ENCODE measurements at regions not wholly inside any gene's neighbourhood (a gene's known extent, or its start where the extent isn't known, plus 50 kb on each side); places are given as distances from the start of the nearest gene placed in this dataset.

DNA sequence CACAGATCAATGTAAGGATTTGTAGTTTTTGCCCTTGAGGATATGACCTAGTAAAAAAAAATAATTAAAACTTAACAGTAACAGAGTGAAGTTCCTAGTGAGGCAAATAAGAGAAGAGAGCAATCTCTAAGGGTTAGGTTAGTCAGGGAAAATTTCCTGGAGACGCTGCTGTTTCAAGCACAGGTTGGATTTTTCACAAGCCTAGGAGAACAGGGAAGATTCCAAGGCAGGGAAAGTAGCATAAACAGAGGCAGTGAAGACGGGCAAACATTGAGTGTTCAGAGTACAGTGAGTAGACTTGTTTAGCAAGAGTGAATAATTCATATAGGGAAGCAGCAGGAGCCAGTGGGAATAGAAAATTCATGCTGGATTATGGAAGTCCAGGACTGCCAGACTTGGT is 212.8 kb downstream of the SPANXN3 start (continued):
- TF ChIP-seq SIRT6 (IDR thresholded peaks at IDR 0.05; ENCODE audit: low read length) (no peak), TCF12 (IDR thresholded peaks at IDR 0.05; ENCODE audit: low read depth, low read length) (no peak), CEBPB (IDR thresholded peaks at IDR 0.05; ENCODE audit: low read depth, low read length) (no peak), TEAD4 (IDR thresholded peaks at IDR 0.05; ENCODE audit: low read depth, low read length) (no peak), CHD7 (IDR thresholded peaks at IDR 0.05; ENCODE audit: insufficient replicate concordance, low read length) (no peak), BCL11A (IDR thresholded peaks at IDR 0.05; ENCODE audit: low read depth in 2 of 2, low read length in 2 of 2) (no peak), EZH2 (IDR thresholded peaks at IDR 0.05; ENCODE audit: low read depth, low read length, severe bottlenecking) (no peak), TAF7 (optimal IDR thresholded peaks at IDR 0.05; ENCODE audit: borderline replicate concordance, low read depth, low read length) (no peak)
- TF ChIP-seq, protein P1, sequence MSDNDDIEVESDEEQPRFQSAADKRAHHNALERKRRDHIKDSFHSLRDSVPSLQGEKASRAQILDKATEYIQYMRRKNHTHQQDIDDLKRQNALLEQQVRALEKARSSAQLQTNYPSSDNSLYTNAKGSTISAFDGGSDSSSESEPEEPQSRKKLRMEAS (IDR thresholded peaks at IDR 0.05), result no peak

Measured in H1 (cell line).